Stimulated activated memory B cell treated with anti-CD40 and anti-IgM and Interleukin-4, amounts not matched to agents 10 μg/mL and 1 μg/mL and 100 μg/mL, for 72 hours (primary cell): ENCODE measurements at regions not wholly inside any gene's neighbourhood (a gene's known extent, or its start where the extent isn't known, plus 50 kb on each side); places are given as distances from the start of the nearest gene placed in this dataset.

Experiments
- ATAC-seq: fragments of 150-1000 bp; cut with Tn5 transposase; 2 replicates; pipeline ENCODE4 v1.10.0; 2021
- H3K27ac Mint-ChIP-seq: one replicate; pipeline ENCODE4 v1.8.0; 2022; ENCODE audit warnings: mild to moderate bottlenecking, mixed read lengths
- H3K27me3 Mint-ChIP-seq: one replicate; pipeline ENCODE4 v1.8.0; 2022; ENCODE audit warnings: mixed read lengths
- H3K36me3 Mint-ChIP-seq: one replicate; pipeline ENCODE4 v1.8.0; 2022; ENCODE audit warnings: mixed read lengths
- H3K4me1 Mint-ChIP-seq: one replicate; pipeline ENCODE4 v1.8.0; 2022; ENCODE audit warnings: mixed read lengths
- H3K4me3 Mint-ChIP-seq: one replicate; pipeline ENCODE4 v1.8.0; 2022; ENCODE audit warnings: mild to moderate bottlenecking, moderate library complexity, mixed read lengths
- H3K9me3 Mint-ChIP-seq: one replicate; pipeline ENCODE4 v1.8.0; 2022; ENCODE audit warnings: mixed read lengths

DNA sequence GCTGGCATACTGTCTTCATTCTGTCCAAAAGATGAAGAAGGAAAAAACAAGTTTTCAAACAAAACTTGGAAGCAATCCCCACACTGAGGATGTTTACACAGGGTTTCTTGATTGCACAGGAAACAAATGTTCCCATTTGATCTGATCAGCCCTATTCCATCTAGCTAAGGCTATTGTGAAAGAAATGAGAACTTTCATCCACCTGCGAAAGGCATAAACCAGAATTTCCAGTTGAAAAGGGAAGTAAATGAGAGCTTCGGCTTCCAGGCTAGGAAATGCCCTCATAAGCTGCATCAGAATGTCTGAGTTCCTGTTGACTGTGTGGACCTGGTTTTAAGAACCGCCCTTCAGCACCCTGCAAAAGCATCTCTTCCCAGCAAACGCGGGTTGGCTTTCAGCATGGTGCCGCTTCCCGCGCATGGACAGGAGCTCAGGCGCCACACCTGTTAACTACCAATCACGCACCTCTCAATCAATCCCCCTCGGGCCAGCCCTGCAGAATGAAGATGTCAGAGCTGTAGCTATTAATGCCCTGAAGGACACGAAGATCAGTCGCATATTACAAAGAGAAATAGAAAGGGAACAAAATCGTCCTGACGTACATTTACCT lies 850.4 kb downstream of the GALR1 start:
- H3K4me3 Mint-ChIP-seq, result no peak overlapping the region
- no peaks in the 10 kb centered on the region for H3K4me1 Mint-ChIP-seq
- H3K36me3 Mint-ChIP-seq, result no peaks in the 10 kb centered on the region
- H3K27me3 Mint-ChIP-seq, result no peaks in the 10 kb centered on the region
- peaks cover 13% of the 10 kb centered on the region for H3K9me3 Mint-ChIP-seq
- H3K27ac Mint-ChIP-seq, result no peak overlapping the region
- no peak for ATAC-seq

GRCh38 chr18:78101091-78101490 lies 851.4 kb downstream of the GALR1 start:
- Mint-ChIP-seq H3K27me3 (no peaks in the 10 kb centered on the region), H3K36me3 (no peaks in the 10 kb centered on the region), H3K27ac (no peak overlapping the region), H3K4me1 (no peaks in the 10 kb centered on the region), H3K4me3 (no peak overlapping the region), H3K9me3 (peaks cover 13% of the 10 kb centered on the region)
- ATAC-seq, result no peak

DNA sequence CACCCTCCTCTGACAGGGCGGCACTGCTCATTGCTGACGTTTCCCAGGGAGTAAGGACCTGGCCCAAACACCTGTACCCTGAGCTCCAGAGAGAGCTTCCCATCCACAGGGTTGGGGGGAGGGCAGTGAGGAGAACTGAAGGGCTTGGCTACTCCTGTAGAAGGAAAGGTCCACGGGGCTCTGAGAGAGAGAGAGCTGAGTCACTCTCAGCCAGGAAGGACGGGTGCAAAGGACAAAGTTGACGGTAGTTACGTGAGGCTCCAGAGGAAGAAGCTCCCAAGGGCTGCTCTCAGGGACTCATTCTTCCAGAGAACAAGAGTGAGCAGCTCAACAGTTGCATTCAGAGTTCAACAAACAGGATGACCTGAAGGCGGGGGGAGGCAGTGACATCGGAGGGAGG lies 852.5 kb downstream of the GALR1 start:
- peak; percentile 35 for ATAC-seq

GRCh38 chr18:78105611-78106010 lies 856.0 kb downstream of the GALR1 start:
- Mint-ChIP-seq H3K4me1 (no peaks in the 10 kb centered on the region), H3K4me3 (no peak overlapping the region), H3K27ac (no peak overlapping the region), H3K36me3 (no peaks in the 10 kb centered on the region), H3K27me3 (no peaks in the 10 kb centered on the region), H3K9me3 (peaks cover 14% of the 10 kb centered on the region)
- ATAC-seq, result no peak

More for the DNA sequence above, 852.5 kb downstream of the GALR1 start:
- no peaks in the 10 kb centered on the region for H3K36me3 Mint-ChIP-seq
- no peak overlapping the region for H3K27ac Mint-ChIP-seq
- H3K27me3 Mint-ChIP-seq, result no peaks in the 10 kb centered on the region
- H3K9me3 Mint-ChIP-seq, result peaks cover 16% of the 10 kb centered on the region
- H3K4me3 Mint-ChIP-seq, result no peak overlapping the region
- H3K4me1 Mint-ChIP-seq, result no peaks in the 10 kb centered on the region

DNA sequence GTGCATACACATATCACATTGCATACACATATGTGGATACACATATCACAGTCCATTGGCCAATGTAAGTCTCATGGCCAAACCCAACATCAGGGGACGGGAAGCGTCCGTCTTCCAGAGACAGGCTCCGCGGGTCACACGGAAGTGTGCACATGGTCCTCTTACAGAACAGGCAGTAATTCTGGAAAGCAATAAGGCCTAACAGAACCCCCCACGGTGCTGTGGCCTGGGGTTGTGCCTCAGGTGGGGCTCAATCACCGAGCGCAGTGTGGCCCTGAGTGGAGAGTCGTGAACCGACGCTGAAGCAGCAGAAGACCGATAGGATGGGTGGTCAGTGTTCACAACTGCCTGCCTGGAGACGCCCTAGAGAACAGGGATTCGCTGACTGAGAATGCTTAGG lies 857.3 kb downstream of the GALR1 start:
- Mint-ChIP-seq H3K4me3 (no peak overlapping the region), H3K9me3 (peaks cover 14% of the 10 kb centered on the region), H3K36me3 (no peaks in the 10 kb centered on the region), H3K4me1 (no peaks in the 10 kb centered on the region), H3K27me3 (no peaks in the 10 kb centered on the region), H3K27ac (no peak overlapping the region)
- no peak for ATAC-seq

DNA sequence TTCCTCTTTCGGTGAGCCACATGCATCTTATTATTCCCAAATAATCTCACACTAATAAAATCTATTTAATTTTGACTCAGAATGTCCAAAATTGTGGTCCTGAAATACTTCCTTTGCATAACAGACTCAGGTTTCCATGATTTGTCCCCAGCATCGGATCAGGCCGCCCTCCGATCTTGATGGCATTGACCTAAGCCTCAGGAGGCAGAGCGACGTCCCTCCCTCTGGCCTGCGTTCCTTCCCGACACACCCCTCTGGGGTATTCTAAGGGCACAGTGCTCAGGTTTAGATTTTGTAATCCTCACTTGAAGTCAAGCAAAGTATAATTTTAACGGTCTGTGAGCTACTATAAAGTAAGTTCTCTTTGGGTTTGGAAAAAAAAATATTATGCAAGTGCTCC lies 857.7 kb downstream of the GALR1 start:
- no peaks in the 10 kb centered on the region for H3K27me3 Mint-ChIP-seq
- ATAC-seq, result no peak
- H3K9me3 Mint-ChIP-seq, result peaks cover 11% of the 10 kb centered on the region
- H3K36me3 Mint-ChIP-seq, result no peaks in the 10 kb centered on the region
- no peak overlapping the region for H3K4me3 Mint-ChIP-seq
- H3K4me1 Mint-ChIP-seq, result no peaks in the 10 kb centered on the region
- H3K27ac Mint-ChIP-seq, result no peak overlapping the region

GRCh38 chr18:78108554-78108953 lies 858.9 kb downstream of the GALR1 start:
- no peaks in the 10 kb centered on the region for H3K27me3 Mint-ChIP-seq
- no peaks in the 10 kb centered on the region for H3K36me3 Mint-ChIP-seq
- peaks cover 6% of the 10 kb centered on the region for H3K9me3 Mint-ChIP-seq
- no peak overlapping the region for H3K4me3 Mint-ChIP-seq
- ATAC-seq, result no peak
- H3K27ac Mint-ChIP-seq, result no peak overlapping the region
- no peaks in the 10 kb centered on the region for H3K4me1 Mint-ChIP-seq

DNA sequence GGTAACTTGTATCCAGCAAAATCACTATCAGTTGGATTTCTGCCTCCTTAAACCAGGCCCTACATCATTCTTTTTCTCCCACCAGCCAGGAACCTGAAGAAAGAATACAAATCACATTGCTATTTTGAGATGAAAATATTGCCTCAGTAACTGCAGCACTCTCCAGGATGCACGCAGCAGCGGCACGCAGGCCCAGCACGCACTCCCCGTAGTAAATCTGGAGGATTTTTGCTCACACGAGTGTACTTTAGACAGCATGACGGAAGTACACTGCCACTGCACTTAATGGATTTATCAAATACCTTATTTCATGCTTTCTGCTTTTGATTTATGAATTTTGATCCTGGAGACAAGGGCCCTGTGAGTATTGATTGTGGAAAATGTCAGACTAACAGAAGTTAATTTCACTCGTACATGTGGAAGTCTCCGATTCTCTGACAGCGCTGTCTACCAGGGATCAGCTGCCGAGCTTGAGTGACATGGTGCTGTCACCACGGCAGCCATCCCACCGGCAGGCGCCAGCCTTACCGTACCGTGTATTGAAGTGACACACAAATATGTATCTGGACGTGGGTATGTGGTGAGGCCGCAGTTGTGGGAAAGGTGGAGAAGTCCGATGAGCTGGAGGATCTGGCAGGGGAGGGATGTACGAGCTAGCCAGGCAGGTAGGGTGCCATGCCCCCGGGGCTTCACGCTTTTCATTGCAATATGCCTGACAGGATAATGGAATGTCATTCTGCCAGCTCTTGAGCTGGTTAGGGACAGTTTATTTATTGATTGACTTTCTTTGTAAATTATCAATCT lies 863.7 kb downstream of the GALR1 start:
- no peak for ATAC-seq
- Mint-ChIP-seq H3K4me3 (no peak overlapping the region), H3K36me3 (no peaks in the 10 kb centered on the region), H3K27me3 (no peaks in the 10 kb centered on the region), H3K4me1 (no peaks in the 10 kb centered on the region), H3K9me3 (no peaks in the 10 kb centered on the region), H3K27ac (no peak overlapping the region)

GRCh38 chr18:78113940-78114251 lies 864.2 kb downstream of the GALR1 start:
- H3K4me1 Mint-ChIP-seq, result no peaks in the 10 kb centered on the region
- peaks cover 4% of the 10 kb centered on the region for H3K9me3 Mint-ChIP-seq
- no peak for ATAC-seq
- no peaks in the 10 kb centered on the region for H3K27me3 Mint-ChIP-seq
- no peaks in the 10 kb centered on the region for H3K36me3 Mint-ChIP-seq
- H3K27ac Mint-ChIP-seq, result no peak overlapping the region
- no peak overlapping the region for H3K4me3 Mint-ChIP-seq

GRCh38 chr18:78115896-78116561 lies 863.6 kb upstream of the SALL3 start:
- Mint-ChIP-seq H3K27ac (no peak overlapping the region), H3K9me3 (peaks cover 12% of the 10 kb centered on the region), H3K36me3 (no peaks in the 10 kb centered on the region), H3K4me1 (no peaks in the 10 kb centered on the region), H3K4me3 (no peak overlapping the region), H3K27me3 (no peaks in the 10 kb centered on the region)
- ATAC-seq, result no peak

DNA sequence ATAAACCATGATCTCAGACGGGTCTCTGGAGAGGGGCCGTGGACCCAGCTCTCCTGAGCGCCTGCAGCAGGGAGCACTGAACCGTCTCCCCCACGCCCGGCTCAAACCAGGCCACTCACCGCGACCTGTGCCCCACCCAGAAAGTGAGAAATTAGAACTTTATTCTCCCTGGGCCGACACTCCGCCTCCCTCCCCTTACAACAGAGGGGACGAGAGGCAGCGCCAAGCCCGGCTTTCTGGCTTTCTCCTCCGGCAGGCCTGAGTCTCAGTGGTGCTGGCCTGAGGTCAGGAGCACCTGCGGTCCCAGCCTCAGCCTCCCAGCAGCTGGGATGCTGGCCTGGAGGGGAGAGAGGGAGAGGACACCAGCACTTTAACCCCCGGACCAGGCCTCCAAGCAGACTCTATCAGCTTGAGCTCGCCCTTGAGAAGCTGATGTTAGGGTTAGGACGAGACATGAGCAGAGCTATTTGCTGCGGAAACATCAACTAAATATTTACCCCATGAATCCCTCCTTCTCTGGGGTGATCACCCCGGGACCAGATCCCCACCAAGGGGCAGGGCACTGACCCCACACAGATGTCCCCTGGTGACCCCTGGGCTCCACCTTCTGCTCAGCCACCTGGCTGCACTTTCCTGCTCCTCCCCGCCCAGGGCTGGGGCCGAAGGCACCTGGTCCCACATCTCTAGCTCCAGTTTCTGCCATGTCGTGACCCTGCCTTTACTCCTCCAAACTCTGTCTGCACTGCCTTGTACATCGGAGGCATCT lies 856.3 kb upstream of the SALL3 start:
- ATAC-seq, result peak; percentile 48
- Mint-ChIP-seq H3K27ac (no peak overlapping the region), H3K36me3 (no peaks in the 10 kb centered on the region), H3K4me3 (no peak overlapping the region), H3K9me3 (peaks cover 24% of the 10 kb centered on the region), H3K4me1 (no peaks in the 10 kb centered on the region), H3K27me3 (no peaks in the 10 kb centered on the region)

GRCh38 chr18:78123926-78124797 lies 855.5 kb upstream of the SALL3 start:
- Mint-ChIP-seq H3K27ac (no peak overlapping the region), H3K4me3 (no peak overlapping the region), H3K27me3 (no peaks in the 10 kb centered on the region), H3K9me3 (peaks cover 20% of the 10 kb centered on the region), H3K36me3 (no peaks in the 10 kb centered on the region), H3K4me1 (no peaks in the 10 kb centered on the region)
- ATAC-seq, result peak; percentile 24

DNA sequence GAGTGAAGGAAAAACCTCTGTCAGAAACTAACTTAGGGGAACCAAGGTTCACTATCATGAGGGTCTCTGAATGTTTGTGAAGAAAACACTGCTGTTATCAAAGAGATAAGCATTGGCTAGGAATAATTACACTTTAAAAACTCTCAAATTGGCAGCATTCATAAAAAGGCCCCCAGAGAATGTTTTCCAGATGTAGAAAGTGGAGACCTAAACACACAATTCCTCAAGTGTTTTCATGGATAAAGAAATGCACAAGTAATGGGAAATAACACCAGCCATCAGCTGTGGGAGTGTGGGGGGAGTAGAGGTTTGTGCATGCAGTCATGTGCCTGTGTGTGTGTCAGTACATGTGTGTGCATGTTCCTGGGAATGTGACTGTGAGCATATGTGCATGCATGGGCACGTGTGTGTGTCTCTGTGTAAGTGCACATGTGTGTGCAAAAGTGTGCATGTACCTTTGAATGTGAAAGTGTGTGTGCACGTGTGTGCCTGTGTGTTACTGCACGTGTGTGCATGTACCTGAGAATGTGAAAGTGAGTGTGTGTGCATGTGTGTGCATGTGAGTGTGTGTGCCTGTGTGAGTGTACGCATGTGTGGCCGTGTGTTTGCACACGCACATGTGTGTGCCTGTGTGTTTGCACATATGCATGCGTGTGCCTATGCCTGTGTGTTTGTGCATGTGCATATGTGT lies 854.3 kb upstream of the SALL3 start:
- Mint-ChIP-seq H3K9me3 (peaks cover 12% of the 10 kb centered on the region), H3K4me1 (no peaks in the 10 kb centered on the region), H3K4me3 (no peak overlapping the region), H3K36me3 (no peaks in the 10 kb centered on the region), H3K27ac (no peak overlapping the region), H3K27me3 (no peaks in the 10 kb centered on the region)
- ATAC-seq, result no peak

- no peak for ATAC-seq
- H3K4me3 Mint-ChIP-seq, result no peak overlapping the region
- H3K36me3 Mint-ChIP-seq, result no peaks in the 10 kb centered on the region
- H3K27me3 Mint-ChIP-seq, result no peaks in the 10 kb centered on the region
- no peak overlapping the region for H3K27ac Mint-ChIP-seq
- no peaks in the 10 kb centered on the region for H3K4me1 Mint-ChIP-seq
- peaks cover 12% of the 10 kb centered on the region for H3K9me3 Mint-ChIP-seq
Observed at GRCh38 chr18:78126106-78126505, 853.5 kb upstream of the SALL3 start.
